Fibroblast of lung (primary cell): ENCODE measurements at regions not wholly inside any gene's neighbourhood (a gene's known extent, or its start where the extent isn't known, plus 50 kb on each side); places are given as distances from the start of the nearest gene placed in this dataset.

ENCODE experiments used
- EZH2 ChIP-seq: IDR thresholded peaks from 2 replicates; pipeline ENCODE4 v1.5.1; 2012; ENCODE audit warnings: low read length, control low read depth, mild to moderate bottlenecking; ENCODE audit errors: missing control alignments
- TF ChIP-seq, protein P1 (sequence below), 2 donors: IDR thresholded peaks in 1 of 2; conservative IDR thresholded peaks in 1 of 2; 1 replicate in 1 of 2; 2 replicates in 1 of 2; pipeline ENCODE4 v1.5.1; 2011 to 2012; ENCODE audit warnings: low read length in 2 of 2, control low read depth in 1 of 2, inconsistent platforms in 1 of 2, low read depth in 1 of 2, mild to moderate bottlenecking in 1 of 2

DNA sequence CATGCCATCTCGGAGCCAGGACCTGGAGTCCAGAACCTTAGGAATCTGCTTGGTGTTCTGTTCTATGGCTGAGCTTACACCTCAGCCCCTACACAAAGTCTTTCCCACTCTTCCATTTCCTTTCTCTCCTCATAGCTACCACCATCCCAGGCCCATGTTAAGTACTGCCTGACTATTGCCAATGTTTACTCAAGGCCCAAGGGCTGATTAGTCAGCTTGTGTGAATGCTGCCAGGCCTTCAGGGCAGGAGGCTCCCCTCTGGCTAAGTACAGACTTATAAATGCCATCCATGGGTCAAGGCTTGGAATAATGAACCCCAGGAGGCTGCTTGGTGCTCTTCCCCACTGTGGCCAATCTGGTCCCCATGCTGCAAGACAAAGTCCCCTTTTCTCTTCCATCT, 411.6 kb upstream of the MAGEB18 start:
- TF ChIP-seq, protein P1, sequence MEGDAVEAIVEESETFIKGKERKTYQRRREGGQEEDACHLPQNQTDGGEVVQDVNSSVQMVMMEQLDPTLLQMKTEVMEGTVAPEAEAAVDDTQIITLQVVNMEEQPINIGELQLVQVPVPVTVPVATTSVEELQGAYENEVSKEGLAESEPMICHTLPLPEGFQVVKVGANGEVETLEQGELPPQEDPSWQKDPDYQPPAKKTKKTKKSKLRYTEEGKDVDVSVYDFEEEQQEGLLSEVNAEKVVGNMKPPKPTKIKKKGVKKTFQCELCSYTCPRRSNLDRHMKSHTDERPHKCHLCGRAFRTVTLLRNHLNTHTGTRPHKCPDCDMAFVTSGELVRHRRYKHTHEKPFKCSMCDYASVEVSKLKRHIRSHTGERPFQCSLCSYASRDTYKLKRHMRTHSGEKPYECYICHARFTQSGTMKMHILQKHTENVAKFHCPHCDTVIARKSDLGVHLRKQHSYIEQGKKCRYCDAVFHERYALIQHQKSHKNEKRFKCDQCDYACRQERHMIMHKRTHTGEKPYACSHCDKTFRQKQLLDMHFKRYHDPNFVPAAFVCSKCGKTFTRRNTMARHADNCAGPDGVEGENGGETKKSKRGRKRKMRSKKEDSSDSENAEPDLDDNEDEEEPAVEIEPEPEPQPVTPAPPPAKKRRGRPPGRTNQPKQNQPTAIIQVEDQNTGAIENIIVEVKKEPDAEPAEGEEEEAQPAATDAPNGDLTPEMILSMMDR (conservative IDR thresholded peaks at IDR 0.05 in 1 of 2, IDR thresholded peaks at IDR 0.05 in 1 of 2; ENCODE audit: low read depth in 1 of 2, low read length in 2 of 2), result no peak
- no peak for TF ChIP-seq EZH2
